GM08714 (cell line): ENCODE measurements at regions not wholly inside any gene's neighbourhood (a gene's known extent, or its start where the extent isn't known, plus 50 kb on each side); places are given as distances from the start of the nearest gene placed in this dataset.

Experiments used
- H3K4me3 ChIP-seq: fragments of 200-500 bp; sonication (Bioruptor generic); 2 replicates; pipeline ENCODE4 v1.5.1; 2014; ENCODE audit warnings: mild to moderate bottlenecking, low read length, inconsistent platforms
- ZNF274 ChIP-seq: IDR thresholded peaks from 2 replicates; pipeline ENCODE4 v1.6.1; 2012; ENCODE audit warnings: mild to moderate bottlenecking, low read depth, low read length

- TF ChIP-seq ZNF274 = no peak
- H3K4me3 ChIP-seq = no peak overlapping the region
Observed at GRCh38 chr19:31119951-31120690, 229.1 kb downstream of the TSHZ3 start.

- H3K4me3 ChIP-seq = no peak overlapping the region
- no peak for TF ChIP-seq ZNF274
Observed at GRCh38 chr19:31118986-31119385, 230.2 kb downstream of the TSHZ3 start.

- no peak overlapping the region for H3K4me3 ChIP-seq
- no peak for TF ChIP-seq ZNF274
Observed at GRCh38 chr19:31118287-31118955, 230.8 kb downstream of the TSHZ3 start.

GRCh38 chr19:31114585-31114984 is 234.7 kb downstream of the TSHZ3 start:
- TF ChIP-seq ZNF274 = no peak
- no peak overlapping the region for H3K4me3 ChIP-seq

GRCh38 chr19:31113293-31113692 is 235.9 kb downstream of the TSHZ3 start:
- no peak overlapping the region for H3K4me3 ChIP-seq
- TF ChIP-seq ZNF274 = no peak

- TF ChIP-seq ZNF274 = no peak
Observed at GRCh38 chr19:31112158-31112557, 237.1 kb downstream of the TSHZ3 start.

GRCh38 chr19:31111741-31112140 is 237.5 kb downstream of the TSHZ3 start:
- no peak overlapping the region for H3K4me3 ChIP-seq
- no peak for TF ChIP-seq ZNF274

More at GRCh38 chr19:31112158-31112557, 237.1 kb downstream of the TSHZ3 start:
- no peak overlapping the region for H3K4me3 ChIP-seq

- H3K4me3 ChIP-seq = no peak overlapping the region
- TF ChIP-seq ZNF274 = no peak
Observed at GRCh38 chr19:31110336-31110735, 238.9 kb downstream of the TSHZ3 start.

- TF ChIP-seq ZNF274 = no peak
- no peak overlapping the region for H3K4me3 ChIP-seq
Observed at GRCh38 chr19:31109636-31110035, 239.6 kb downstream of the TSHZ3 start.

GRCh38 chr19:31107096-31107495 is 242.1 kb downstream of the TSHZ3 start:
- no peak for TF ChIP-seq ZNF274
- H3K4me3 ChIP-seq = no peak overlapping the region

- no peak for TF ChIP-seq ZNF274
- no peak overlapping the region for H3K4me3 ChIP-seq
Observed at GRCh38 chr19:31105761-31106160, 243.5 kb downstream of the TSHZ3 start.

GRCh38 chr19:31104451-31104850 is 244.8 kb downstream of the TSHZ3 start:
- no peak overlapping the region for H3K4me3 ChIP-seq
- no peak for TF ChIP-seq ZNF274

- TF ChIP-seq ZNF274 = no peak
- H3K4me3 ChIP-seq = no peak overlapping the region
Observed at GRCh38 chr19:31103228-31103627, 246.0 kb downstream of the TSHZ3 start.

GRCh38 chr19:31102674-31103073 is 246.6 kb downstream of the TSHZ3 start:
- no peak overlapping the region for H3K4me3 ChIP-seq
- no peak for TF ChIP-seq ZNF274

GRCh38 chr19:31100981-31101380 is 248.3 kb downstream of the TSHZ3 start:
- TF ChIP-seq ZNF274 = no peak
- no peak overlapping the region for H3K4me3 ChIP-seq

- TF ChIP-seq ZNF274 = no peak
Observed at GRCh38 chr19:31100206-31100590, 249.0 kb downstream of the TSHZ3 start.

More at GRCh38 chr19:31100206-31100590, 249.0 kb downstream of the TSHZ3 start:
- no peak overlapping the region for H3K4me3 ChIP-seq
